Activated B cell treated with CpG ODN at 0.5 μM for 24 hours (primary cell): ENCODE measurements at regions not wholly inside any gene's neighbourhood (a gene's known extent, or its start where the extent isn't known, plus 50 kb on each side); places are given as distances from the start of the nearest gene placed in this dataset.

Experiments
- ATAC-seq: fragments of 200-7000 bp; cut with Tn5 transposase; one replicate; pipeline ENCODE4 v1.10.0; 2021; ENCODE audit warnings: low read depth, mild to moderate bottlenecking, moderate library complexity
- CTCF ChIA-PET: fragments of 350-600 bp; sonication (Branson Sonifier 250); formaldehyde crosslinking; loops from one replicate; lab custom pipeline; 2021; ENCODE audit warnings: antibody characterized with exemption; lab: Charles Lee
- POLR2A ChIA-PET: fragments of 350-600 bp; sonication (Branson Sonifier 250); formaldehyde crosslinking; loops from one replicate; lab custom pipeline; 2021; ENCODE audit warnings: antibody characterized with exemption; lab: Charles Lee
- DNase-seq: peaks from one replicate; pipeline ENCODE4 v3.0.0; 2022
- H3K27ac Mint-ChIP-seq: one replicate; pipeline ENCODE4 v1.8.0; 2020; ENCODE audit warnings: mixed read lengths
- H3K27me3 Mint-ChIP-seq: one replicate; pipeline ENCODE4 v1.8.0; 2021; ENCODE audit warnings: mixed read lengths
- H3K36me3 Mint-ChIP-seq: one replicate; pipeline ENCODE4 v1.8.0; 2021; ENCODE audit warnings: low read depth, mixed read lengths
- H3K4me1 Mint-ChIP-seq: one replicate; pipeline ENCODE4 v1.8.0; 2021; ENCODE audit warnings: mixed read lengths
- H3K4me3 Mint-ChIP-seq: one replicate; pipeline ENCODE4 v1.8.0; 2020; ENCODE audit warnings: mild to moderate bottlenecking, mixed read lengths
- H3K9me3 Mint-ChIP-seq: one replicate; pipeline ENCODE4 v1.8.0; 2020; ENCODE audit warnings: mixed read lengths
- intact Hi-C: fragments of 100-400 bp; cut with micrococcal nuclease; formaldehyde crosslinking; loops from one replicate; pipeline ENCODE4 v1.15.1; 2024
- TF ChIP-seq, protein P1 (sequence below): fragments of 200-600 bp; IDR thresholded peaks from one replicate; pipeline ENCODE4 v1.8.0; 2022; ENCODE audit warnings: antibody characterized with exemption, mild to moderate bottlenecking

DNA sequence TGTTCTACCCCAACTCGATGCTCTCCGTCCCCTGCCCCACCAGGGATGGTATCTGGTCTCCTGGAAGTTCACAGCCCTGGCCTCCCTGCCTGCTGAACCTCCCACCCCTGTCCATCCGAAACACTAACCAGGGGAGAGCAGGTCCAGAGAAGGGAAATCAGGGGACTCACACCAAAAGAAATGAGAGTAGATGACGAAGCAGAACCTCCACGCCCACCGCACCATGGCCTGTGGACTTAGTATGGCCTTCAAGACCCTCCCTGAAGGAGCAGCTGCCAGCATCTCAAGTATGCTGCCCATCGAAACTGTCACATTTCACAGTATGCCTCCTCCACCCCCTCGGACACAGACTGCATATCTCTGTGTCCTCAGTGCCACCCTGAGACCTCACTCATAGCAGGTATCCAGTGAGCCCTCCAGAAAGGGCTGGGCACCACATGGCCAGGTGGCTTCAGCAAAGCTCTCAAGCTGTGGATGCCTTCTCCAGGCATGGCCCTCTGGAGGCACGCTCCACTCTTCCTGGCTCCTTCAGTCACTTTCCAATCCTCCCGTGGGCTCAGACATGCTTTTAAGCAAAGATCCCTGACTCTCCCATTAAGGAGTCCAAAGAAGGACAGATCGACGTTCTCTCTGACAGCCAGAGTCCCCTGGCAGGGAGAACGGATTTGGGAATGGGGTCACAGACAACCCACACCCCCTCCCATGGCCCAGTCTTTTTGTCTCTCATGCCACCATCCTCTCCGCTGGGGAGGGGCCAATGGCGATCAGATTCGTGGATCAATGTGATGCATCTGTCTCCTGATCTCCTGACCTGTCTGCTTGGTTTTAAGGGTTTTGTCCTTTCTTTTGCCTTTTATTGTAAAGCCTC is 158.4 kb downstream of the ANKRD60 start:
- ChIA-PET CTCF (no interaction called here), POLR2A (no interaction called here)
- intact Hi-C loops: no loop called here
- no peak overlapping the region for H3K4me3 Mint-ChIP-seq
- DNase-seq: no peak
- H3K27me3 Mint-ChIP-seq: peaks cover 31% of the 10 kb centered on the region
- no peaks in the 10 kb centered on the region for H3K36me3 Mint-ChIP-seq
- peaks cover 5% of the 10 kb centered on the region for H3K4me1 Mint-ChIP-seq
- no peak for ATAC-seq
- no peak overlapping the region for H3K27ac Mint-ChIP-seq
- TF ChIP-seq, protein P1, sequence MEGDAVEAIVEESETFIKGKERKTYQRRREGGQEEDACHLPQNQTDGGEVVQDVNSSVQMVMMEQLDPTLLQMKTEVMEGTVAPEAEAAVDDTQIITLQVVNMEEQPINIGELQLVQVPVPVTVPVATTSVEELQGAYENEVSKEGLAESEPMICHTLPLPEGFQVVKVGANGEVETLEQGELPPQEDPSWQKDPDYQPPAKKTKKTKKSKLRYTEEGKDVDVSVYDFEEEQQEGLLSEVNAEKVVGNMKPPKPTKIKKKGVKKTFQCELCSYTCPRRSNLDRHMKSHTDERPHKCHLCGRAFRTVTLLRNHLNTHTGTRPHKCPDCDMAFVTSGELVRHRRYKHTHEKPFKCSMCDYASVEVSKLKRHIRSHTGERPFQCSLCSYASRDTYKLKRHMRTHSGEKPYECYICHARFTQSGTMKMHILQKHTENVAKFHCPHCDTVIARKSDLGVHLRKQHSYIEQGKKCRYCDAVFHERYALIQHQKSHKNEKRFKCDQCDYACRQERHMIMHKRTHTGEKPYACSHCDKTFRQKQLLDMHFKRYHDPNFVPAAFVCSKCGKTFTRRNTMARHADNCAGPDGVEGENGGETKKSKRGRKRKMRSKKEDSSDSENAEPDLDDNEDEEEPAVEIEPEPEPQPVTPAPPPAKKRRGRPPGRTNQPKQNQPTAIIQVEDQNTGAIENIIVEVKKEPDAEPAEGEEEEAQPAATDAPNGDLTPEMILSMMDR: no peak
- peaks cover 2% of the 10 kb centered on the region for H3K9me3 Mint-ChIP-seq

- ChIA-PET POLR2A (no interaction called here), CTCF (no interaction called here)
- Mint-ChIP-seq H3K27me3 (peaks cover 30% of the 10 kb centered on the region), H3K27ac (no peak overlapping the region), H3K36me3 (no peaks in the 10 kb centered on the region), H3K9me3 (peaks cover 2% of the 10 kb centered on the region), H3K4me1 (peaks cover under 1% of the 10 kb centered on the region), H3K4me3 (no peak overlapping the region)
- intact Hi-C loops: no loop called here
- TF ChIP-seq, protein P1: no peak
- DNase-seq (no peak), ATAC-seq (no peak)
Measured at GRCh38 chr20:58069207-58069606, 159.2 kb downstream of the ANKRD60 start.

GRCh38 chr20:58065508-58066361 is 162.7 kb downstream of the ANKRD60 start:
- POLR2A ChIA-PET: no interaction called here
- DNase-seq (no peak), ATAC-seq (no peak)
- no peaks in the 10 kb centered on the region for H3K36me3 Mint-ChIP-seq
- H3K9me3 Mint-ChIP-seq: peaks cover 13% of the 10 kb centered on the region
- intact Hi-C loops: no loop called here
- TF ChIP-seq, protein P1: no peak
- CTCF ChIA-PET: no interaction called here
- H3K27me3 Mint-ChIP-seq: peaks cover 15% of the 10 kb centered on the region
- no peak overlapping the region for H3K27ac Mint-ChIP-seq
- no peak overlapping the region for H3K4me3 Mint-ChIP-seq
- no peaks in the 10 kb centered on the region for H3K4me1 Mint-ChIP-seq

DNA sequence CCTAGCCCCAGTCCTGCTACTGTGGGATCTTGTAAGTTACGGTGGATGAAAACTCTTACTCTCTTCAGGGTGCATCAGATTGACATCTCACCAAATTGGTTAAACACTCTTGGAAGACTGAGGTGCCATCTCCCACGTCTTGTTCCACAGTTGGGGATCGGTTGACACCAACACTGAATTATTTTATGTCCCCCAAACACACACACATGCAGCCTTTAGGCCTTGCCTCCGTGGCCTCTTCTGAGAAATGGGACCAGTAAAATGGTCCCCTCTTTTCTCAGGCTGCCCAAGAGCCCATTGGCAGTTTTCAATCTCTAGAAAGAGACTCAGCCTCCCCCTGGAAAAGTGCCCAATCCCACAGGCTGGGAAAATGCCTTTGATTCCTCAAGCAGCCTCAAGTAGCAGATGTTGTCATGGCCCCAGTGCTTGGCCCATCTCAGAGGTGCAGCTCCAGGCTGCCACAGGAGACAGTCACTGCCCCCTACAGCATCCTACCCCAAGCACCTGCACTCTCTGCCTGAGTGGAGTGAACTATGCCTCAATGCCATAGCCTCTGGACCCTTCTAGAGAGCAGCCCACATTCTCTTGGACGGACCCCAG is 163.9 kb downstream of the ANKRD60 start:
- Mint-ChIP-seq H3K4me3 (no peak overlapping the region), H3K9me3 (peaks cover 13% of the 10 kb centered on the region), H3K36me3 (no peaks in the 10 kb centered on the region), H3K27me3 (peaks cover 16% of the 10 kb centered on the region), H3K4me1 (no peaks in the 10 kb centered on the region), H3K27ac (no peak overlapping the region)
- TF ChIP-seq, protein P1: no peak
- CTCF ChIA-PET: no interaction called here
- POLR2A ChIA-PET: no interaction called here
- ATAC-seq (no peak), DNase-seq (no peak)
- intact Hi-C loops: no loop called here

GRCh38 chr20:58059260-58059544 is 169.3 kb downstream of the ANKRD60 start:
- peaks cover 24% of the 10 kb centered on the region for H3K27me3 Mint-ChIP-seq
- no peaks in the 10 kb centered on the region for H3K36me3 Mint-ChIP-seq
- no peak overlapping the region for H3K27ac Mint-ChIP-seq
- ChIA-PET CTCF (no interaction called here), POLR2A (no interaction called here)
- TF ChIP-seq, protein P1: no peak
- H3K4me3 Mint-ChIP-seq: no peak overlapping the region
- H3K4me1 Mint-ChIP-seq: no peaks in the 10 kb centered on the region
- intact Hi-C loops: no loop called here
- no peak for ATAC-seq
- no peak for DNase-seq
- peaks cover 11% of the 10 kb centered on the region for H3K9me3 Mint-ChIP-seq
